Thyroid gland (tissue), 4 donors: ENCODE measurements at regions not wholly inside any gene's neighbourhood (a gene's known extent, or its start where the extent isn't known, plus 50 kb on each side); places are given as distances from the start of the nearest gene placed in this dataset.

Experiments used
- DNase-seq, 2 donors: peaks; one replicate each; pipeline ENCODE4 v3.0.0-alpha.2; 2019
- H3K27ac ChIP-seq, 3 donors: fragments of 200-600 bp; sonication (generic); 1 replicate in 2 of 3; 2 replicates in 1 of 3; pipeline ENCODE4 v1.5.1; 2016 to 2019; ENCODE audit warnings: mild to moderate bottlenecking in 1 of 3, moderate library complexity in 1 of 3
- H3K27me3 ChIP-seq: fragments of 200-600 bp; sonication (generic); one replicate; pipeline ENCODE4 v1.5.1; 2019
- H3K36me3 ChIP-seq, 2 donors: fragments of 200-600 bp; sonication (generic); one replicate each; pipeline ENCODE4 v1.5.1; 2016 to 2019
- H3K4me1 ChIP-seq, 2 donors: fragments of 200-600 bp; sonication (generic); one replicate each; pipeline ENCODE4 v1.5.1; 2017 to 2019
- H3K4me3 ChIP-seq, 3 donors: fragments of 200-600 bp; sonication (generic); replicated peaks in 1 of 3; 1 replicate in 2 of 3; 2 replicates in 1 of 3; pipeline ENCODE4 v1.5.1; 2016; ENCODE audit warnings: mild to moderate bottlenecking in 1 of 3
- H3K9me3 ChIP-seq: fragments of 200-600 bp; sonication (generic); one replicate; pipeline ENCODE4 v1.5.1; 2017
- POLR2A ChIP-seq, 2 donors: fragments of 450-650 bp; IDR thresholded peaks; one replicate each; pipeline ENCODE4 v1.6.1; 2017; ENCODE audit warnings: antibody characterized with exemption in 2 of 2, mild to moderate bottlenecking in 2 of 2, moderate library complexity in 1 of 2
- WGBS, 2 donors: methylation state at CpG; one replicate each; pipeline ENCODE4 v1.1.5; 2017; 5-methylcytosine and 5-hydroxymethylcytosine counted together
- intact Hi-C: fragments of 100-400 bp; cut with DNase I; formaldehyde crosslinking; loops from one replicate; pipeline ENCODE4 v1.15.1; 2023
- TF ChIP-seq, protein P1 (sequence below), 6 experiments: fragments of 200-600 bp in 3 of 6; fragments of 450-650 bp in 3 of 6; sonication (generic) in 3 of 6; IDR thresholded peaks; one replicate each; pipeline ENCODE4 v1.5.1; 2016 to 2019; ENCODE audit warnings: antibody characterized with exemption in 6 of 6, mild to moderate bottlenecking in 2 of 6, inconsistent platforms in 1 of 6, moderate library complexity in 1 of 6

- TF ChIP-seq, protein P1, sequence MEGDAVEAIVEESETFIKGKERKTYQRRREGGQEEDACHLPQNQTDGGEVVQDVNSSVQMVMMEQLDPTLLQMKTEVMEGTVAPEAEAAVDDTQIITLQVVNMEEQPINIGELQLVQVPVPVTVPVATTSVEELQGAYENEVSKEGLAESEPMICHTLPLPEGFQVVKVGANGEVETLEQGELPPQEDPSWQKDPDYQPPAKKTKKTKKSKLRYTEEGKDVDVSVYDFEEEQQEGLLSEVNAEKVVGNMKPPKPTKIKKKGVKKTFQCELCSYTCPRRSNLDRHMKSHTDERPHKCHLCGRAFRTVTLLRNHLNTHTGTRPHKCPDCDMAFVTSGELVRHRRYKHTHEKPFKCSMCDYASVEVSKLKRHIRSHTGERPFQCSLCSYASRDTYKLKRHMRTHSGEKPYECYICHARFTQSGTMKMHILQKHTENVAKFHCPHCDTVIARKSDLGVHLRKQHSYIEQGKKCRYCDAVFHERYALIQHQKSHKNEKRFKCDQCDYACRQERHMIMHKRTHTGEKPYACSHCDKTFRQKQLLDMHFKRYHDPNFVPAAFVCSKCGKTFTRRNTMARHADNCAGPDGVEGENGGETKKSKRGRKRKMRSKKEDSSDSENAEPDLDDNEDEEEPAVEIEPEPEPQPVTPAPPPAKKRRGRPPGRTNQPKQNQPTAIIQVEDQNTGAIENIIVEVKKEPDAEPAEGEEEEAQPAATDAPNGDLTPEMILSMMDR (IDR thresholded peaks at IDR 0.05): no peak
- TF ChIP-seq POLR2A (IDR thresholded peaks at IDR 0.05): no peak
- no peak for DNase-seq
- H3K27ac ChIP-seq: no peak overlapping the region
- H3K4me1 ChIP-seq: no peaks in the 10 kb centered on the region
- no peaks in the 10 kb centered on the region for H3K27me3 ChIP-seq
- no peaks in the 10 kb centered on the region for H3K9me3 ChIP-seq
- H3K36me3 ChIP-seq: no peaks in the 10 kb centered on the region
- no peak overlapping the region for H3K4me3 ChIP-seq
- intact Hi-C loops: no loop called here
Measured at GRCh38 chr2:126832014-126832413, 66.7 kb upstream of the TEX51 start.

GRCh38 chr2:126832757-126833156 lies 65.9 kb upstream of the TEX51 start:
- no peak for TF ChIP-seq POLR2A (IDR thresholded peaks at IDR 0.05)
- TF ChIP-seq, protein P1 (IDR thresholded peaks at IDR 0.05): no peak
- Histone ChIP-seq H3K9me3 (no peaks in the 10 kb centered on the region), H3K4me3 (no peak overlapping the region), H3K27ac (no peak overlapping the region), H3K4me1 (no peaks in the 10 kb centered on the region), H3K27me3 (no peaks in the 10 kb centered on the region), H3K36me3 (no peaks in the 10 kb centered on the region)
- WGBS, 2 donors: 90 to 95% methylated on average over 5 of the region's 5 CpGs
- no peak for DNase-seq
- intact Hi-C loops: no loop called here

DNA sequence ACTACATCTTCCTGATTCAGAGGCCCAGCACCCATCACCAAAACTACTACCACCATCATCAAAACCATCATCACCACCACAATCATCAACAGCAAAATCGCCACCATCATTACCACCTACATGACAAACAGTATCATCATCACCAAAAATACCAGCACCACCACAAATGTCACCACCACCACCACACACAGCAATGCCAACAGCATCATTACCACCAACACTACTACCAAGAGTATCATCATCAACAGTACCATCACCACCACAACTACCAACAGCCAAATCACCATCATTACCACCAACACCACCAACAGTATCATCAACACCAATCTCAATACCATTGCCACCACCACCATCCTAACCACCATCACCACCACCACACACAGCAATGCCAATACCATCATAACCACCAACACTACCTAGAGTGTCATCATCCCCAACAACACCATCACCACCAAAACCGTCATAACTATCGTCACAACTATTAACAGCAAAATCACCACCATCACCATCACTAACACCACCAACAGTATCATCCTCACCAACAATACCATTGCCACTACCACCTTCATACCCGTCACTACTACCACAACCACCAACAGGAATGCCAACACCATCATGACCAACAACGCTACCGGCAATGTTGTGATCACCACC lies 64.6 kb upstream of the TEX51 start:
- no peak for DNase-seq
- intact Hi-C loops: no loop called here
- Histone ChIP-seq H3K4me3 (no peak overlapping the region), H3K4me1 (no peaks in the 10 kb centered on the region), H3K27me3 (no peaks in the 10 kb centered on the region), H3K36me3 (no peaks in the 10 kb centered on the region), H3K9me3 (no peaks in the 10 kb centered on the region), H3K27ac (no peak overlapping the region)
- WGBS, 2 donors: 95 to 98% methylated on average over 6 of the region's 6 CpGs
- TF ChIP-seq, protein P1 (IDR thresholded peaks at IDR 0.05): no peak
- TF ChIP-seq POLR2A (IDR thresholded peaks at IDR 0.05): no peak

- Histone ChIP-seq H3K27me3 (no peaks in the 10 kb centered on the region), H3K27ac (no peak overlapping the region), H3K4me1 (no peaks in the 10 kb centered on the region), H3K36me3 (no peaks in the 10 kb centered on the region), H3K4me3 (no peak overlapping the region), H3K9me3 (no peaks in the 10 kb centered on the region)
- TF ChIP-seq POLR2A (IDR thresholded peaks at IDR 0.05): no peak
- TF ChIP-seq, protein P1 (IDR thresholded peaks at IDR 0.05): no peak
- intact Hi-C loops: no loop called here
- 91 to 92% methylated on average over 8 of the region's 8 CpGs for WGBS, 2 donors
- no peak for DNase-seq
Measured at GRCh38 chr2:126835261-126835660, 63.4 kb upstream of the TEX51 start.

DNA sequence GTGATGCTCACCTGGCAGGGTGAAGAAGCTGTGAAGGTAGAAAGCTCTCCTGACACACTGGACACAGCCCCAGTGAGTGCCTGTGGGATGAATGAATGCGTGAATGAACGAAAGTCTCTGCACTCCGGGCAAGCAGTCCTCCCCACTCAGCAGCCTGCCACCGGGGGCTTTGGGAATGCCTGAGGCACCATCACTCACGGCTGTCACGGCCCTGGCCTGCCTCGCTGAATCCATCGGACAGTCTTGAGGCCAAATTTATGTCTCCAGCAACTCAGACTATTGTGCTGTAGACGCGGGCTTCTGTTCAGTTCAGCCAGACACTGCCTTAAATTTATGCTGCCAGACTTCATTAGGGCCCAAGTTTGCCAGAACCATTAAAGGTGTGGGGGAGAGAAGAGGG lies 62.9 kb upstream of the TEX51 start:
- Histone ChIP-seq H3K4me1 (no peaks in the 10 kb centered on the region), H3K9me3 (no peaks in the 10 kb centered on the region), H3K27ac (no peak overlapping the region), H3K36me3 (no peaks in the 10 kb centered on the region), H3K4me3 (no peak overlapping the region), H3K27me3 (no peaks in the 10 kb centered on the region)
- intact Hi-C loops: no loop called here
- no peak for DNase-seq
- TF ChIP-seq, protein P1 (IDR thresholded peaks at IDR 0.05): no peak
- TF ChIP-seq POLR2A (IDR thresholded peaks at IDR 0.05): no peak
- 72 to 86% methylated on average over 10 of the region's 10 CpGs for WGBS, 2 donors
